T1000 (cell line): ENCODE measurements at regions not wholly inside any gene's neighbourhood (a gene's known extent, or its start where the extent isn't known, plus 50 kb on each side); places are given as distances from the start of the nearest gene placed in this dataset.

Experiments
- DNase-seq: peaks from one replicate; lab custom pipeline; 2025; ENCODE audit warnings: mixed read lengths; lab: John Stamatoyannopoulos, UW

- no peak for DNase-seq
Observed at GRCh38 chr1:81330521-81330920, 470.2 kb upstream of the ADGRL2 start.

- DNase-seq = no peak
Observed at GRCh38 chr1:81330111-81330510, 470.6 kb upstream of the ADGRL2 start.

- DNase-seq = no peak
Observed at GRCh38 chr1:81329041-81329440, 471.7 kb upstream of the ADGRL2 start.

GRCh38 chr1:81327743-81328142 is 473.0 kb upstream of the ADGRL2 start:
- DNase-seq = no peak

GRCh38 chr1:81327103-81327710 is 473.5 kb upstream of the ADGRL2 start:
- no peak for DNase-seq

- DNase-seq = no peak
Observed at GRCh38 chr1:81326212-81326611, 474.5 kb upstream of the ADGRL2 start.

GRCh38 chr1:81325397-81325796 is 475.3 kb upstream of the ADGRL2 start:
- no peak for DNase-seq

GRCh38 chr1:81323862-81324261 is 476.9 kb upstream of the ADGRL2 start:
- no peak for DNase-seq

- DNase-seq = no peak
Observed at GRCh38 chr1:81317191-81317590, 483.5 kb upstream of the ADGRL2 start.

GRCh38 chr1:81314513-81315233 is 486.1 kb upstream of the ADGRL2 start:
- DNase-seq = no peak

GRCh38 chr1:81313289-81313688 is 487.4 kb upstream of the ADGRL2 start:
- DNase-seq = no peak

GRCh38 chr1:81312272-81312754 is 488.4 kb upstream of the ADGRL2 start:
- no peak for DNase-seq

- no peak for DNase-seq
Observed at GRCh38 chr1:81310250-81310649, 490.5 kb upstream of the ADGRL2 start.

- no peak for DNase-seq
Observed at GRCh38 chr1:81308191-81308590, 492.5 kb upstream of the ADGRL2 start.

GRCh38 chr1:81307786-81308185 is 492.9 kb upstream of the ADGRL2 start:
- no peak for DNase-seq

GRCh38 chr1:81305997-81306452 is 494.7 kb upstream of the ADGRL2 start:
- no peak for DNase-seq

GRCh38 chr1:81304187-81304586 is 496.5 kb upstream of the ADGRL2 start:
- no peak for DNase-seq

- no peak for DNase-seq
Observed at GRCh38 chr1:81299892-81300291, 500.8 kb upstream of the ADGRL2 start.

- no peak for DNase-seq
Observed at GRCh38 chr1:81298266-81298665, 502.5 kb upstream of the ADGRL2 start.

GRCh38 chr1:81296601-81297000 is 504.1 kb upstream of the ADGRL2 start:
- no peak for DNase-seq

- no peak for DNase-seq
Observed at GRCh38 chr1:81290326-81290725, 510.4 kb upstream of the ADGRL2 start.

GRCh38 chr1:81288689-81289088 is 512.0 kb upstream of the ADGRL2 start:
- DNase-seq = no peak

- DNase-seq = no peak
Observed at GRCh38 chr1:81287411-81288080, 513.2 kb upstream of the ADGRL2 start.
